HG03460 (cell line): ENCODE measurements at regions not wholly inside any gene's neighbourhood (a gene's known extent, or its start where the extent isn't known, plus 50 kb on each side); places are given as distances from the start of the nearest gene placed in this dataset.

ENCODE experiments used
- ATAC-seq: cut with Tn5 transposase; IDR thresholded peaks from one replicate; pipeline ENCODE4 v1.9.1; 2021; ENCODE audit not compliant: unreplicated experiment

GRCh38 chr13:83613524-83613923 lies 268.8 kb downstream of the SLITRK1 start:
- no peak for ATAC-seq

DNA sequence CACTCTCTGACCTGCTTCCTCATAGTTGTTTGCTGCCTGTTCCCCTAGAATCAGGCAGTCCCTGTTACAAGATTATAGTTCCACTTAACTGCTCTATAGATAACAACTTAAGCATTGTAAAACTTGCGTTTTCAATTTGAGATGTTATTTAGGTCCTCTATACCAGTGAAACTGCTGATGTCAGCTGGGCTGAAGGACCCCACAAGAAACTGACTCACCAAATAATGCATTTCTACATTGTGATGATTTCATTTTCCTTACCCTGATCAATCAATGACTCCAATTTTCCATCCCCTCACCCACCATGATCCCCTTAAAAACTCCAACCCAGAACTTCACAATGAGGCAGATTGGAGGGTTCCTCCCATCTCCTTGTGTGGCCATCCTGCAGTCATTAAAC lies 280.7 kb downstream of the SLITRK1 start:
- ATAC-seq = no peak

GRCh38 chr13:83592095-83592494 lies 290.2 kb downstream of the SLITRK1 start:
- no peak for ATAC-seq

DNA sequence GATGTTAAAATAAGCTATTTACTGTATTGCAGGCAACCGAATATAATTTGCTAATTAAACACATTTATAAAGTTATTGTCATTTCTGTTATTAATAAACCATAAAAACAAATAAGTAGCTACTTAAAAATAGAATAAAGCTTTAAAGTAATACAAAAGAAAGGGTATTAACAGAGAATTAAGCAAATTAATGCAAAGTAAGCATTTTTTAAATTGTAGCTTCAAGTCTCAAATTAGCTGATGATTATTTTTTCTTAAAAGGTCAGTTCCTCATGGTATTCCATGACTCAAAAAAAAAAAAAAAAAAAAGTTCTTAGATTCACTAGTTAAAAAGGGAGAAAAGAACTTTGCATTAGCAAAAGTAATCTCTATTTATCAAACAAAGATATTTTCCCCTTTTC lies 292.5 kb downstream of the SLITRK1 start:
- ATAC-seq = no peak

GRCh38 chr13:83577183-83577582 lies 305.1 kb downstream of the SLITRK1 start:
- no peak for ATAC-seq

DNA sequence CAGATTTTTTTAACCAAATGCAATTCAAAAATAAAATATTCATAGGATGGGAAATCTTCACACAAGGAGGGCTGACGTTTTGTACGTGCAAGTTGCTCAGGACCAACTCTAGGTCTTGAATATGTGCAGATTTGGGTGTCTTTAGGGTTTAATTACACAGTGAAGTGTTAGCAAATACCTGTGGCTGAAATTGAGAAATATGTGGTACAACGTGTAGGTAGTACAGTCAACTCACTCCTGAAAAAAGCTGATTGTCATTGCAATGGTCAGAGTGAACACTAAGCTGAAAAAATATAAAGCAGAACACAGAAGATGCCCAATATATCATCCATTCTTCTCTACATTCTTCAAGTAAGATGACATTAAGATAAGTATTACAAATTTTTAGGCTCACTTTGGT lies 314.3 kb downstream of the SLITRK1 start:
- no peak for ATAC-seq

DNA sequence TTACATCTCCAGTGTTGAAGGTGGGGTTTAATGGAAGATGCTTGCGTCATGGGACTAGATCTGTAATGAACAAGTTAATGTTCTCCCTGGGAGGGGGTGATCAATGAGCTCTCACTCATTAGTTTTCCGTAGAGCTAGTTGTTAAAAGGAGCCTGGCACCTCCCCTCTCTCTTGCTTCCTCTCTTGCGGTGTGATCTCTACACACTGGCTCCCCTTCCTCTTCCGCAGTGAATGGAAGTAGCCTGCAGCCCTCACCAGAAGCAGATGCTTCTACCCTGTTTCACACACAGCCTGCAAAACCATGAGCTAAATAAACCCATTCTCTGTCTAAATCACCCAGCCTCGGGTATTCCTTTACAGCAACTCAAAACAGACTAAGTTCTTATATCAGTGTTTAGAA lies 318.8 kb downstream of the SLITRK1 start:
- no peak for ATAC-seq

GRCh38 chr13:83557845-83558244 lies 324.4 kb downstream of the SLITRK1 start:
- ATAC-seq = no peak

- no peak for ATAC-seq
Measured at GRCh38 chr13:83549671-83550070, 332.6 kb downstream of the SLITRK1 start.

GRCh38 chr13:83547043-83547442 lies 335.2 kb downstream of the SLITRK1 start:
- ATAC-seq = no peak

DNA sequence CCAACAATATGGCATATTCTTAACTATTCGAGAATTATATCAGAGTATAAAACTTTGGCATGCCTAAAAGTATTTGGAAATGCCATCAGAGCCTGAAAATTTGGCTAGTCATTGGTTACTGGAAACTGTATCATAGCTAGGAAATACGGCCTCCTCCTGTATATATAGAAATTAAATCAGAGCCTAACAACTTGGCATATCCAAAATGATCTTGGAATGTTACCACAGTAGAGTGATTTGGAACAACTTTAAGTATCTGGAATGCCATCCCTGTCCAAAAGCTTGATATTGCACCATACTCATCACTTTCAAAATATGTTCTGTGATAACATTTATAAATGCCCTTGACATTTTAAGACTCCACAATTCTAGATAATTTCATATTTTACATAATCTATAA lies 335.8 kb downstream of the SLITRK1 start:
- ATAC-seq = no peak

GRCh38 chr13:83538636-83539035 lies 343.6 kb downstream of the SLITRK1 start:
- ATAC-seq = no peak

- no peak for ATAC-seq
Measured at GRCh38 chr13:83536941-83537340, 345.3 kb downstream of the SLITRK1 start.

DNA sequence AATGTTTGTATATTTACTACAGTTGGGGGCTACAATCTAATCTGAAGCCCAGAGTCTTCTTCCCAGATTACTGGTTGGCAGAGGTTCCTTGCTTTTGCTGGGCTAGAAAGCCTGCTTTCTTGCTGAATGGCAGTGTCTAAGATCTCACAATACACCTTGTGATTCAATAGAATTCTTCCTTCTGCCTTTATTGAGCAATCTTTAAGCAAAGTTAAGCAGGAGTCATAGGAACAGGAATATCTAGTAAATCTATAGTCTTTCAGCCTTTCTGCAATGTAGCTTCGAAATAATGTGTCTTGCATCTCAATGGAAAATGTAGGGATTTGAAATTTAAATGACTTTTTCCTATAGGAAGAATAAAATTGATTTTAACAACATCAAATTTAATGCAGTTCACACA lies 346.1 kb downstream of the SLITRK1 start:
- ATAC-seq = no peak

DNA sequence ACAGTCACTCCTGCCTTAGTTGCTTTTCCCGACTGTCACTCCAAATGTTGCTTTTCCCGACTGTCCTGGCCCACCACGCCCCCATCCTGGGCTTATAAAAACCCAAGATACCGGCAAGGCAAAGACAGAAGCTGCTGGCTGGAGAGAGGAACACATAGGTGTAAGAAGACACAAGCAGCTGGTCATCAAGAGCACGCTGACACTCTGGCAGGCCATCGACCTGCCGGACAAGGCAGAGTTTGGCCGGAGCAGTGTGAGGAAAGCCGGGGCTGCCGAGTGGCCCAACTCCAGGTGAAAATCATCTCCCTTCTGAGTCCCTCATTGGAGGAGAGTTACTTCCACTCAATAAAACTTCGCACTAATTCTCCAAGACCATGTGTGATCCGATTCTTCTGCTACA lies 349.5 kb downstream of the SLITRK1 start:
- ATAC-seq = no peak

DNA sequence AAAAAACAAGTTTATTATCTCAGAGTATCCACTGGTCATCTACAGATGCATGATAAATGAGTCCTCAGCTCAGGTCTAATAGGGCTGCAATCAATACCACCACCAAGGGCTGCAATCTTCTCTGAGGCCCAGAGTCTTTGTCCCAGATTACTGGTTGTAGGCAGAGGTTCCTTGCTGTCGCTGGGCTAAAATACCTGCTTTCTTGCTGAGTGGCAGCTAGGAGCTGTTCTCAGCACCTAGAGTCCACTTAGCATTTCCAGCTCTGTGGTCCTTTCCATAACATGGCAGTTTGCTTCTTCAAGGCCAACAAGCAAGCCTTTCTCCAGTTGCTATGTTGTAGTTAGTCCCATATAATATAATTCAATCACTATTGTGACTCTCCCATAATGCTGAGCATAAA lies 351.3 kb downstream of the SLITRK1 start:
- no peak for ATAC-seq

GRCh38 chr13:83516781-83517180 lies 365.5 kb downstream of the SLITRK1 start:
- ATAC-seq = no peak

GRCh38 chr13:83515268-83516015 lies 366.8 kb downstream of the SLITRK1 start:
- no peak for ATAC-seq

- ATAC-seq = no peak
Measured at GRCh38 chr13:83508771-83509301, 373.4 kb downstream of the SLITRK1 start.

DNA sequence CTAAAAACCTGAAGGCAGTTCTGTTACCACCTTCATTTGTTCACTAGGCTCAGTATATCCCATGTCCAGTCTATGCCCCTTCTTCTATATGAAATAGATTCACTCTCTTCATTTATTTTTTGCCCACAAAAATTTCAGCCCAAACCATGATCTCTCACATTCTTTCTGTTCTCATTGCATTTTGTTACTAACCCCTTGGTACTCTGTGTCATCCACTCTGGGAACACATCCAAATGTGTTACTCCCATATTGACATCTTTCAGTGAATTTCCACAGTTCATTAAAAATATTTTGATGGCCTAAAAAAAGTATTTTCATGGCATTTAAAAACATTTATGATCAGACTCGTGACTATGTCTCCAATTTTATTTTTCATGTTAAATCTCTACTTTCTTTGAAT lies 378.9 kb downstream of the SLITRK1 start:
- ATAC-seq = no peak

DNA sequence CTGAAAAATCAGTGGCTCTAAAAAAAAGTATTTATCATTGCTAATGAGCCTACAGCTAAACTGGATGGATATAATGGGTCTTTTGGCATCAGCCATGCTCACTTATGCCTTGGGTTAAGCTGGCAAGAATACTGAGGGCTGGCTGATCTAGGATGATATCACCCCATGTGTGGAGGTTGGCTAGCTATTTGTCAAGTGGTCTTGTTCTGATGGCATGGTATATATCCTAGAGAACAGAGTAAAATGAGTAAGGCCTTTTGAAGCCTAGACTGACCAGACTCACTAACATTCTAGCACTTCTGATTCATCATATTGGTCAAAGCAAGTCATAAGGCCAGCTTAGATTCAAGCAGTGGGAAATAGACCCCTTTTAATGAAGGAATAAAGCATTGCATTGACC lies 383.0 kb downstream of the SLITRK1 start:
- no peak for ATAC-seq

DNA sequence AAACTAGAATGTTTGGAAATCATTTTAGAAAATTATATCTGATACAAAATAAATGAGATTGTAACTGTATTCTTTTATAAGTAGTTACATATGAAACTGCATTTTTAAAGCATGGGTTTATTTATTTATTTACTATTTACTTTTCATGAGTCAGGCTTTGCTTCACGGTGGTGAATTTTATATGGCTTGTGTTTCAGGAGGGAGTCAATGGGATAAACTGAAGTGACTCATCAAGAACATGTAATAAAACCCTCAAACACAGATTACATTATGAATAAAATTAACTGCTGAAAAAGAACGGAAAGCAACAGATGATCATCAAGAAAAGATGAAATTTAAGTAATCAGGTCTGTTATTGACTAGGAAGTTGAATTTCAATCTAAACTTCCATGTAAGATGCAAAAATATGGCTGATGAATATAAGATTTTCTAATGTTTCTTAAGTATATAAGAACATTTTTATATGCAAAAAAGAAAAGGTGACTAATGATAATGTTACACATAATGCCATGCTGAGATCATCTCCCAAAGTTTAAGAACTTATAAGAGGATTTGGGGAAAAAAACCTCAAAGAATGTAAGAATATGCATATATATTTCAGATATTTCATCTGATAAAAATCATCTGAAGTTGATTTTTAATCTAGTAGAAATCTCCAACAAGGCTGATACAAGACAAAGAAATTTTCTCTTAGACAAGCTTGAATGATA lies 383.6 kb downstream of the SLITRK1 start:
- ATAC-seq = no peak
